Activated naive CD4-positive, alpha-beta T cell treated with anti-CD3 and anti-CD28 coated beads, Interleukin-2, amount 50 U/mL, for 24 hours (primary cell): ENCODE measurements at regions not wholly inside any gene's neighbourhood (a gene's known extent, or its start where the extent isn't known, plus 50 kb on each side); places are given as distances from the start of the nearest gene placed in this dataset.

Experiments
- H3K27ac Mint-ChIP-seq: one replicate; pipeline ENCODE4 v1.8.0; 2021; ENCODE audit warnings: mild to moderate bottlenecking, mixed read lengths
- H3K27me3 Mint-ChIP-seq: one replicate; pipeline ENCODE4 v1.8.0; 2021; ENCODE audit warnings: mixed read lengths
- H3K36me3 Mint-ChIP-seq: one replicate; pipeline ENCODE4 v1.8.0; 2021; ENCODE audit warnings: mixed read lengths
- H3K4me1 Mint-ChIP-seq: one replicate; pipeline ENCODE4 v1.8.0; 2021; ENCODE audit warnings: mixed read lengths
- H3K4me3 Mint-ChIP-seq: one replicate; pipeline ENCODE4 v1.8.0; 2021; ENCODE audit warnings: mild to moderate bottlenecking, mixed read lengths
- H3K9me3 Mint-ChIP-seq: one replicate; pipeline ENCODE4 v1.8.0; 2021; ENCODE audit warnings: mixed read lengths

- Mint-ChIP-seq H3K4me3 (no peak overlapping the region), H3K4me1 (no peaks in the 10 kb centered on the region), H3K9me3 (no peaks in the 10 kb centered on the region), H3K27me3 (peaks cover 1% of the 10 kb centered on the region), H3K27ac (no peak overlapping the region), H3K36me3 (no peaks in the 10 kb centered on the region)
Measured at GRCh38 chrY:8488955-8489354, 848.3 kb upstream of the TSPY4 start.

- no peak overlapping the region for H3K4me3 Mint-ChIP-seq
- H3K27me3 Mint-ChIP-seq = peaks cover 1% of the 10 kb centered on the region
- H3K9me3 Mint-ChIP-seq = no peaks in the 10 kb centered on the region
- no peak overlapping the region for H3K27ac Mint-ChIP-seq
- H3K36me3 Mint-ChIP-seq = no peaks in the 10 kb centered on the region
- H3K4me1 Mint-ChIP-seq = no peaks in the 10 kb centered on the region
Measured at GRCh38 chrY:8489880-8490630, 847.2 kb upstream of the TSPY4 start.

DNA sequence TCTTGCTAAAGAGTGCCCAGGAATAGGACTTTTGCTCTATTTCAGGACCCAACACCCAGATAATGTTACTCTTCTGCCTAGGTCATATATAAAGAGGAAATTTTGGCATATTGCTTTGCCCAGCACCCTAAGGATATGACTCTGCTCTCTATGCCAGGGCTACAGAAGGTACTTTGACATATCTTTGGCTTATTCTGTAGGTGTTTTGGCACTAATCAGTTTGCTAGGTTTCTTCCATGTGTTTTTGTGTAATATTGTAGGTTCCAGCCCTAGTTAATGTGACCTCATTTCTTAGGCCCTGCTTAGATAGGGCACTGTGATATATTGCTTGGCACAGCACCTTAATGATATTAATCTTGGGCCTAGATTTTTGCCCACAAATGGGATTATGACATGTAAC is 842.9 kb upstream of the TSPY4 start:
- no peak overlapping the region for H3K27ac Mint-ChIP-seq
- H3K4me1 Mint-ChIP-seq = no peaks in the 10 kb centered on the region
- H3K9me3 Mint-ChIP-seq = no peaks in the 10 kb centered on the region
- H3K27me3 Mint-ChIP-seq = no peaks in the 10 kb centered on the region
- no peaks in the 10 kb centered on the region for H3K36me3 Mint-ChIP-seq
- H3K4me3 Mint-ChIP-seq = no peak overlapping the region

- Mint-ChIP-seq H3K27me3 (no peaks in the 10 kb centered on the region), H3K4me3 (no peak overlapping the region), H3K9me3 (no peaks in the 10 kb centered on the region), H3K4me1 (no peaks in the 10 kb centered on the region), H3K36me3 (no peaks in the 10 kb centered on the region), H3K27ac (no peak overlapping the region)
Measured at GRCh38 chrY:8495243-8495642, 842.0 kb upstream of the TSPY4 start.

DNA sequence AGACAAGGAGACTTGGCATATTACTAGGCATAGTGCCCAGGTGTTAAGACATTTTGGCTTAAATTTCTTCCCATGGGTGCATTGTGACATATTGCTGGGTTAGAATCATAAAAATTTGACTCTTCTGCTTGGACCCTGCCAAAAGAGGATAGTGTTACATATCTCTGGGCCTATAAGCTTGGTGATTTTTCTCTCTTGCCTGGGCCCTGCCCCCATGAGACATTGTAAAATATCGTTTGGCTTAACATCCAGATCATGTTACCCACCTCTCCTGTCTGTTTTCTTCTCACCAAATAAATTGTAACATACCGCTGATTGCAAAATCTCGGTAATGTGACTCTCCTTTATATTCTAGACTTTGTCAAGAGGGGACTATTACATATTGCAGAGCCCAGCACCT is 836.4 kb upstream of the TSPY4 start:
- H3K9me3 Mint-ChIP-seq = no peaks in the 10 kb centered on the region

DNA sequence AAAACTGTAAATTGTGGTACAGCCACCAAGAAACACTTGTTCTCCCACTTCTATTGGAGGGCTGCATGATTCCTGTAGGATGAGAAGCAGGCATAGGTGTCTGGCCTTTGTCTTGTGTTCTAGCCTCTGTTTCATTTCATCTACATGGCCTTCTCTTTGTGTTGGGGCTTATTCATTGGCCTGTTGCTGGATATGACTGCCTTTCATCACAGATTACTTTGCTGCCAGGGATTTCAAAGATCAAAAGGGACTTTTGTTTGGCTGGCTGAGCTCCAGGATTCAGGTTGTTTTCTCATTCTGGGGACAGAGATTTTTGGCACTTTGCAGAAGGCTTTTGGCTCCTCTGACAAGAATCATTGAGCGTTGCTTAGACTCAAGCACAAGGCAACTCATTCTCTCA is 803.8 kb upstream of the TSPY4 start:
- H3K27me3 Mint-ChIP-seq = no peaks in the 10 kb centered on the region
- H3K9me3 Mint-ChIP-seq = no peaks in the 10 kb centered on the region

More for the DNA sequence above, 836.4 kb upstream of the TSPY4 start:
- Mint-ChIP-seq H3K4me3 (no peak overlapping the region), H3K27ac (no peak overlapping the region), H3K36me3 (no peaks in the 10 kb centered on the region), H3K4me1 (no peaks in the 10 kb centered on the region), H3K27me3 (no peaks in the 10 kb centered on the region)

GRCh38 chrY:8535704-8536103 is 801.6 kb upstream of the TSPY4 start:
- no peaks in the 10 kb centered on the region for H3K27me3 Mint-ChIP-seq
- H3K27ac Mint-ChIP-seq = no peak overlapping the region
- H3K36me3 Mint-ChIP-seq = no peaks in the 10 kb centered on the region
- no peak overlapping the region for H3K4me3 Mint-ChIP-seq
- no peaks in the 10 kb centered on the region for H3K9me3 Mint-ChIP-seq
- no peaks in the 10 kb centered on the region for H3K4me1 Mint-ChIP-seq

More for the DNA sequence above, 803.8 kb upstream of the TSPY4 start:
- H3K4me1 Mint-ChIP-seq = no peaks in the 10 kb centered on the region
- H3K36me3 Mint-ChIP-seq = no peaks in the 10 kb centered on the region
- H3K4me3 Mint-ChIP-seq = no peak overlapping the region
- H3K27ac Mint-ChIP-seq = no peak overlapping the region

DNA sequence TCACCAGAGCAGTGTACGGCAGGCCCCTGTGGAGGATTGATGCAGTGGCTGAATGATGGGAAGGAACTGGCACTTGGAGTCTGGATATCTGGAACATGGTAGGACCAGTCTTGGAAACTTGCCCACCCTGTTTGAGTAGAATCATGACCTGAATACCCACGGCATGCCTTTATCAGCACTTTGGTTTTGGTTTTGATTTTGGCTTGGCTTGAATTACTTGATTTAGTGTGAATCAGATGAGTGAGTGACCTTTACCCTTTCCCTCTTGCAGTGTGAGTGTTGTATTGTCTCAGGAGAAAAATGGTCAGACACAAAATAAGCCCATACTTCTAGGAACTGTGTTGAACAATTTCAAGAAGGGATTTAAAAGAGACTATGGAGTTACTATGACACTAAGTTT is 801.0 kb upstream of the TSPY4 start:
- Mint-ChIP-seq H3K9me3 (no peaks in the 10 kb centered on the region), H3K27me3 (no peaks in the 10 kb centered on the region), H3K36me3 (no peaks in the 10 kb centered on the region), H3K4me1 (no peaks in the 10 kb centered on the region), H3K27ac (no peak overlapping the region), H3K4me3 (no peak overlapping the region)

GRCh38 chrY:8541306-8541705 is 796.0 kb upstream of the TSPY4 start:
- Mint-ChIP-seq H3K4me1 (no peaks in the 10 kb centered on the region), H3K36me3 (no peaks in the 10 kb centered on the region), H3K27me3 (no peaks in the 10 kb centered on the region), H3K9me3 (no peaks in the 10 kb centered on the region), H3K4me3 (no peak overlapping the region), H3K27ac (no peak overlapping the region)

GRCh38 chrY:8544715-8545114 is 792.5 kb upstream of the TSPY4 start:
- H3K4me3 Mint-ChIP-seq = no peak overlapping the region
- no peaks in the 10 kb centered on the region for H3K9me3 Mint-ChIP-seq
- no peaks in the 10 kb centered on the region for H3K4me1 Mint-ChIP-seq
- H3K27ac Mint-ChIP-seq = no peak overlapping the region
- H3K36me3 Mint-ChIP-seq = no peaks in the 10 kb centered on the region
- no peaks in the 10 kb centered on the region for H3K27me3 Mint-ChIP-seq

- Mint-ChIP-seq H3K27me3 (no peaks in the 10 kb centered on the region), H3K4me1 (no peaks in the 10 kb centered on the region), H3K27ac (no peak overlapping the region), H3K9me3 (no peaks in the 10 kb centered on the region), H3K4me3 (no peak overlapping the region), H3K36me3 (no peaks in the 10 kb centered on the region)
Measured at GRCh38 chrY:8547931-8548330, 789.3 kb upstream of the TSPY4 start.

DNA sequence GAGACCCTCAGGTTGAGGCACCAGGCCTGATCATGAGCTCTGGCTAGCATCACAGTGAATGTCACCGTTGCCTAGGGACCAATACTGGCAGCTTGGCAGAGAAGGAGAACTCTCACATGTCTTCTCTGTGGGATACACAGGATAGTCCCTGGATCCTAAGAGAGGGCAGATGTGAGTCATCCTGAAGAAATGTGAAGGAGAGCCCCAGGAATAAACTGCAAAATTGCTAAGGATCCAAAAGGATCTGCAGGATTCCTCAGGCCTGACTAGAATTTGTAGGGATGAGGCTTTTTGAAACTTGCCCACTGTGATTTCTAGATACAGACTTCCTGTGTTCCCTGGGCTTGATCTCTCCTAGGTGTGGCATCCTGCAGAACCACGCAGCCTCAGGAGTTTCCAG is 785.9 kb upstream of the TSPY4 start:
- no peak overlapping the region for H3K4me3 Mint-ChIP-seq
- H3K4me1 Mint-ChIP-seq = no peaks in the 10 kb centered on the region
- H3K36me3 Mint-ChIP-seq = no peaks in the 10 kb centered on the region
- H3K27ac Mint-ChIP-seq = no peak overlapping the region
- H3K27me3 Mint-ChIP-seq = no peaks in the 10 kb centered on the region
- H3K9me3 Mint-ChIP-seq = no peaks in the 10 kb centered on the region

DNA sequence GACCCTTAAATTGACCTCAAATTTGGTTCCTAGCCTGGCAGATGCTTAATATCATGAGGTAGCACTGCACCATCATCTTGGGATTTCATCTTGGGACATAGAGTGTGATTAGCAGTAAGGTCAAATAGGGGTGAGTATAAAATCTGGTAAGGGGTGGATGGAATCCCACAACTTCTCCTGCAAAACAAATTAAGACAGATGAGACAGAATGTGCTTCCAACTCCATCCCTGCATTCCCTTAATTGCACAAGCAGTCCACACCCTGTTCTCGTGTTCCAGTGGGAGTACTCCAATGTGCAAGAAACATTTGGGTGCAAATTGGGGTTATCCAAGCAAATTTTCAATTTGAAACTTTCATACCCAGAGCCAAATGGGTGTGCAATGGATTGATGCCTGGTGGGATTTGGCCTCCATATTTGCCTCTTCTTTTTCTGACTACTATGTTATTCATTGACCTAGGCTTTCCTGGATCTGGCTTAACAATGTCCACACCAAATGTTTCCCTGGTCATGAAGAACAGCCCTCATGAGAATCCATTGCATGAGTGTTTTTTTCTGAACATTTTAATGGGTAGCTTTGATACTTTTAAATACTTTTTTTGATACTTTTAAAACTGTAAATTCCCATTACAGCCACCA is 785.0 kb upstream of the TSPY4 start:
- Mint-ChIP-seq H3K27me3 (peaks cover 1% of the 10 kb centered on the region), H3K9me3 (no peaks in the 10 kb centered on the region), H3K4me1 (no peaks in the 10 kb centered on the region), H3K27ac (no peak overlapping the region), H3K36me3 (no peaks in the 10 kb centered on the region), H3K4me3 (no peak overlapping the region)

GRCh38 chrY:8553614-8554013 is 783.6 kb upstream of the TSPY4 start:
- Mint-ChIP-seq H3K9me3 (no peaks in the 10 kb centered on the region), H3K27me3 (peaks cover 1% of the 10 kb centered on the region), H3K4me3 (no peak overlapping the region), H3K4me1 (no peaks in the 10 kb centered on the region), H3K36me3 (no peaks in the 10 kb centered on the region), H3K27ac (no peak overlapping the region)

- no peaks in the 10 kb centered on the region for H3K4me1 Mint-ChIP-seq
- H3K4me3 Mint-ChIP-seq = no peak overlapping the region
- no peaks in the 10 kb centered on the region for H3K36me3 Mint-ChIP-seq
- no peak overlapping the region for H3K27ac Mint-ChIP-seq
- peaks cover 1% of the 10 kb centered on the region for H3K27me3 Mint-ChIP-seq
- no peaks in the 10 kb centered on the region for H3K9me3 Mint-ChIP-seq
Measured at GRCh38 chrY:8561385-8561784, 775.9 kb upstream of the TSPY4 start.

- H3K36me3 Mint-ChIP-seq = no peaks in the 10 kb centered on the region
Measured at GRCh38 chrY:8562456-8563090, 774.7 kb upstream of the TSPY4 start.

More at GRCh38 chrY:8562456-8563090, 774.7 kb upstream of the TSPY4 start:
- Mint-ChIP-seq H3K27me3 (no peaks in the 10 kb centered on the region), H3K4me1 (no peaks in the 10 kb centered on the region), H3K27ac (no peak overlapping the region), H3K9me3 (no peaks in the 10 kb centered on the region), H3K4me3 (no peak overlapping the region)
